AML-193 (cell line): ENCODE measurements at regions not wholly inside any gene's neighbourhood (a gene's known extent, or its start where the extent isn't known, plus 50 kb on each side); places are given as distances from the start of the nearest gene placed in this dataset.

Experiments used
- DNase-seq, 2 experiments: peaks; one replicate each; lab custom pipeline; 2025; lab: John Stamatoyannopoulos, UW

GRCh38 chr6:54991761-54992330 lies 145.3 kb downstream of the FAM83B start:
- no peak for DNase-seq

GRCh38 chr6:54992789-54993188 lies 146.2 kb downstream of the FAM83B start:
- DNase-seq = peak; percentile 23 to 39

- DNase-seq = no peak
Measured at GRCh38 chr6:54993294-54993693, 146.7 kb downstream of the FAM83B start.

- no peak for DNase-seq
Measured at GRCh38 chr6:54993948-54994347, 147.4 kb downstream of the FAM83B start.

GRCh38 chr6:54998576-54998975 lies 152.0 kb downstream of the FAM83B start:
- no peak for DNase-seq

GRCh38 chr6:55003719-55004430 lies 157.3 kb downstream of the FAM83B start:
- DNase-seq = no peak

- no peak for DNase-seq
Measured at GRCh38 chr6:55009131-55009530, 162.6 kb downstream of the FAM83B start.

GRCh38 chr6:55011034-55011433 lies 163.3 kb upstream of the HCRTR2 start:
- peak; percentile 5 to 15 for DNase-seq

GRCh38 chr6:55012454-55012853 lies 161.9 kb upstream of the HCRTR2 start:
- DNase-seq = no peak

- DNase-seq = no peak
Measured at GRCh38 chr6:55014321-55015088, 159.8 kb upstream of the HCRTR2 start.

GRCh38 chr6:55016261-55016660 lies 158.1 kb upstream of the HCRTR2 start:
- no peak for DNase-seq

- no peak for DNase-seq
Measured at GRCh38 chr6:55017555-55018300, 156.6 kb upstream of the HCRTR2 start.

- no peak for DNase-seq
Measured at GRCh38 chr6:55019591-55019990, 154.7 kb upstream of the HCRTR2 start.

- DNase-seq = peak; percentile 69 to 75
Measured at GRCh38 chr6:55023230-55023629, 151.1 kb upstream of the HCRTR2 start.

- no peak for DNase-seq
Measured at GRCh38 chr6:55033016-55033546, 141.2 kb upstream of the HCRTR2 start.

- peak; percentile 68 to 74 for DNase-seq
Measured at GRCh38 chr6:55034752-55035151, 139.6 kb upstream of the HCRTR2 start.

GRCh38 chr6:55040102-55040848 lies 134.0 kb upstream of the HCRTR2 start:
- peak; percentile 34 to 45 for DNase-seq

GRCh38 chr6:55046869-55047422 lies 127.4 kb upstream of the HCRTR2 start:
- no peak for DNase-seq

GRCh38 chr6:55047451-55048044 lies 126.8 kb upstream of the HCRTR2 start:
- DNase-seq = peak; percentile 94 to 95

GRCh38 chr6:55049866-55050265 lies 124.4 kb upstream of the HCRTR2 start:
- DNase-seq = no peak

GRCh38 chr6:55052846-55053245 lies 121.5 kb upstream of the HCRTR2 start:
- DNase-seq = no peak
